BLaER1 (cell line): ENCODE measurements at regions not wholly inside any gene's neighbourhood (a gene's known extent, or its start where the extent isn't known, plus 50 kb on each side); places are given as distances from the start of the nearest gene placed in this dataset.
"Not testable (repeated sequence)": the region's sequence is repeated elsewhere in the genome, so short reads cannot be mapped to it uniquely, and the experiment has no call there.

Source experiments
- H3K27ac ChIP-seq: shearing (Covaris generic); formaldehyde crosslinking; 2 replicates; pipeline ENCODE4 v1.8.1; 2022
- H3K27me3 ChIP-seq: shearing (Covaris generic); formaldehyde crosslinking; 2 replicates; pipeline ENCODE4 v1.8.1; 2022
- H3K36me3 ChIP-seq: shearing (Covaris generic); formaldehyde crosslinking; 2 replicates; pipeline ENCODE4 v1.8.1; 2022
- H3K4me1 ChIP-seq: shearing (Covaris generic); formaldehyde crosslinking; 2 replicates; pipeline ENCODE4 v1.8.1; 2022
- H3K4me2 ChIP-seq: shearing (Covaris generic); formaldehyde crosslinking; 2 replicates; pipeline ENCODE4 v1.8.1; 2022
- H3K4me3 ChIP-seq: shearing (Covaris generic); formaldehyde crosslinking; 2 replicates; pipeline ENCODE4 v1.8.1; 2022
- H3K9ac ChIP-seq: shearing (Covaris generic); formaldehyde crosslinking; 2 replicates; pipeline ENCODE4 v1.8.1; 2022
- H3K9me3 ChIP-seq: shearing (Covaris generic); formaldehyde crosslinking; 2 replicates; pipeline ENCODE4 v1.8.1; 2022
- H4K20me1 ChIP-seq: shearing (Covaris generic); formaldehyde crosslinking; 2 replicates; pipeline ENCODE4 v1.8.1; 2022
- Cebpa-rat ChIP-seq: shearing (Covaris generic); IDR thresholded peaks from 2 replicates; pipeline ENCODE4 v1.8.1; 2022

DNA sequence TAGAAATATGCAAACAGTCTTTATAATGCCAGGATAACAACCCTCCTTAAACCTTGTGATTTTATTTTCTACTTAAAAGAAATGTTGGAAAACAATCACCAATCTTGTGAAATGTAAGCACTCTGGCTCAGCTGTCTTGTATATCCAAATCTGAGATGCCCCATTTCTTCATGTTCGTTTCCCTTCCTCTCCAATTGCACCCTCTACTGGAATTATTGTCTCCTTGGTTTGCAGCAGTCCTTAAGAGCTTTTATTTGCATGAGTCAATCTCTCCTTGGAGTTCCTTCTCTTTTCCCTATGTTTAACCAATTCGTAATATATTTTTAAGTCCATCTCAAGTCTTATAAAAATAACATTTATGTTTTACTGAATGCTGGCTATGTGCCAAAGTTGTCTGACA, 362.0 kb upstream of the CDH10 start:
- Histone ChIP-seq H3K9me3 (no peaks in the 10 kb centered on the region), H3K27me3 (no peaks in the 10 kb centered on the region), H3K4me1 (no peaks in the 10 kb centered on the region), H3K36me3 (no peaks in the 10 kb centered on the region), H3K4me2 (no peak overlapping the region), H4K20me1 (no peaks in the 10 kb centered on the region), H3K4me3 (no peak overlapping the region), H3K9ac (no peak overlapping the region), H3K27ac (no peak overlapping the region)
- TF ChIP-seq Cebpa-rat, result no peak

DNA sequence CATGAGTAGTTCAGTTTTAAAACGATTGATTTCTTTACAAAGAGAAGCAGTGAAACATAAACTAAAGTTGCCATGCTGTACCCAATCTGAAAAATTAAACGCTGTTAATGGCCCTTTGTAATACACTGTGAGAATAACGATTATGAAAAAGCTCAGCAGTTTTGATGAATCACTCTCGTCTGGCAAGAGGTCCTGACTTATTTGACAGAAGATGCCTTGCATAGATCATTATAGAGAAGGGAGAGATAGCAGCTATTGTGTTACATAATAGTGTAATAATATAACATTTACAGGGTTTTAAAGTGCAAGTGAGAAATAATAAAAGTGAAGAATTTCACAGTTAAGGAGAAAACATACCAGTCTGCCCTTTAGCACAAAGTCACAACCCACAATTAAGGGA, 361.5 kb upstream of the CDH10 start:
- no peak overlapping the region for H3K27ac ChIP-seq
- H3K4me2 ChIP-seq, result no peak overlapping the region
- no peaks in the 10 kb centered on the region for H3K27me3 ChIP-seq
- no peaks in the 10 kb centered on the region for H3K36me3 ChIP-seq
- H3K9me3 ChIP-seq, result no peaks in the 10 kb centered on the region
- no peaks in the 10 kb centered on the region for H3K4me1 ChIP-seq
- H3K9ac ChIP-seq, result no peak overlapping the region
- no peaks in the 10 kb centered on the region for H4K20me1 ChIP-seq
- no peak for TF ChIP-seq Cebpa-rat
- H3K4me3 ChIP-seq, result no peak overlapping the region

DNA sequence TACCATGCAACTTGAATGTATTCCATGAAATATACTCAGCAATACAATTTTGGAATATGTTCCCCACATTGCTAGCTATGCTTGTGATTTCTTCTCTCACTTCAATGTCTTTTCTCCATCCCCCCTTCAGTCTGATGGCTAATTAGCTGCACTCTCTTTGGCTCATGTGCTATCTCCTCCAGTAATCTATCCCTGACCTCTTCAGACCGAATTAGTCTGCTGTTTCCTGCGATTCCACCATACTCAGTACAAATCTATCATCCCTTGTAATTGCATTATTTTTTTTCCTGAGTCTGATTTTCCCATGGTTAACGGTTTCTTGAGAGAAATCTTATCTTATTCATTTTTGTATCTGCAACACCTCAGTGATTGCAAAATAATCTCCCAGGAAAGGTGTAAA, 360.7 kb upstream of the CDH10 start:
- Histone ChIP-seq H3K4me2 (no peak overlapping the region), H3K4me1 (no peaks in the 10 kb centered on the region), H3K27ac (no peak overlapping the region), H3K4me3 (no peak overlapping the region), H3K36me3 (no peaks in the 10 kb centered on the region), H3K27me3 (no peaks in the 10 kb centered on the region), H3K9ac (no peak overlapping the region), H4K20me1 (no peaks in the 10 kb centered on the region), H3K9me3 (no peaks in the 10 kb centered on the region)
- no peak for TF ChIP-seq Cebpa-rat

- Histone ChIP-seq H3K4me2 (no peak overlapping the region), H4K20me1 (no peaks in the 10 kb centered on the region), H3K9ac (no peak overlapping the region), H3K4me3 (no peak overlapping the region), H3K9me3 (no peaks in the 10 kb centered on the region), H3K27ac (no peak overlapping the region), H3K4me1 (no peaks in the 10 kb centered on the region), H3K27me3 (no peaks in the 10 kb centered on the region), H3K36me3 (no peaks in the 10 kb centered on the region)
- TF ChIP-seq Cebpa-rat, result no peak
These were observed 357.6 kb upstream of the CDH10 start for GRCh38 chr5:25002371-25002770.

DNA sequence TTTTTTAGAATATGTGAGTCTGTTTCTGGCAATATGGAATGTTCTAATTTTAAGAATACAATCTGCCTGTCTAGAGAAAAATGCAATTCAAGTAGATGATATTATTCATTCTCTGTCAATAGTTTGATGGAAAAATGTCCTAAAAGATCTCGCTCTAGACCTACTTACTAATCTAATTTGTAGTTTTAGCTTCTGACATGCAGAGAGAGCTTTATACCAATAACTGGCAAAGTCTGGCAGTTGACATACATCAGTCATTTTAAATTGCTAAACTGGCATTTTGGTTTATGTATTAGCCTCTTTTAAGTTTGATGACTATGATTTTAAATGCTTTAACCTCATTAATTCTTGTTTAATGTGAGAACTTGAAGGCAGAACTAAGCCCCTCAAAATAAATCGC, 355.0 kb upstream of the CDH10 start:
- Histone ChIP-seq H3K27ac (no peak overlapping the region), H3K4me3 (no peak overlapping the region), H3K4me2 (no peak overlapping the region), H4K20me1 (no peaks in the 10 kb centered on the region), H3K27me3 (no peaks in the 10 kb centered on the region), H3K9me3 (no peaks in the 10 kb centered on the region), H3K9ac (no peak overlapping the region), H3K4me1 (no peaks in the 10 kb centered on the region), H3K36me3 (no peaks in the 10 kb centered on the region)
- no peak for TF ChIP-seq Cebpa-rat

- TF ChIP-seq Cebpa-rat, result no peak
- Histone ChIP-seq H3K9me3 (no peaks in the 10 kb centered on the region), H3K4me2 (no peak overlapping the region)
These were observed 353.9 kb upstream of the CDH10 start for GRCh38 chr5:24998641-24999040.

GRCh38 chr5:24986326-24986725, 341.5 kb upstream of the CDH10 start:
- Histone ChIP-seq H4K20me1 (no peaks in the 10 kb centered on the region), H3K27me3 (no peaks in the 10 kb centered on the region), H3K36me3 (no peaks in the 10 kb centered on the region), H3K9me3 (no peaks in the 10 kb centered on the region), H3K4me2 (no peak overlapping the region), H3K4me1 (no peaks in the 10 kb centered on the region), H3K9ac (no peak overlapping the region), H3K4me3 (no peak overlapping the region), H3K27ac (no peak overlapping the region)
- no peak for TF ChIP-seq Cebpa-rat

More at GRCh38 chr5:24998641-24999040, 353.9 kb upstream of the CDH10 start:
- Histone ChIP-seq H3K4me3 (no peak overlapping the region), H4K20me1 (no peaks in the 10 kb centered on the region), H3K36me3 (no peaks in the 10 kb centered on the region), H3K27ac (no peak overlapping the region), H3K4me1 (no peaks in the 10 kb centered on the region), H3K9ac (no peak overlapping the region), H3K27me3 (no peaks in the 10 kb centered on the region)

DNA sequence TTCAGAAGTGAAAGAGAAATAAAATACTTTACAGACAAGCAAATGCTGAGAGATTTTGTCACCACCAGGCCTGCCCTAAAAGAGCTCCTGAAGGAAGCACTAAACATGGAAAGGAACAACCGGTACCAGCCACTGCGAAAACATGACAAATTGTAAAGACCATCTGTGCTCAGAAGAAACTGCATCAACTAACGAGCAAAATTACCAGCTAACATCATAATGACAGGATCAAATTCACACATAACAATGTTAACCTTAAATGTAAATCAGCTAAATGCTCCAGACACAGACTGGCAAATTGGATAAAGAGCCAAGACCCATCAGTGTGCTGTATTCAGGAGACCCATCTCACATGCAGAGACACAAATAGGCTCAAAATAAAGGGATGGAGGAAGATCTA, 333.8 kb upstream of the CDH10 start:
- H3K27me3 ChIP-seq, H3K27ac ChIP-seq, H3K4me1 ChIP-seq, H3K36me3 ChIP-seq, H3K9ac ChIP-seq, H3K9me3 ChIP-seq, H3K4me3 ChIP-seq, H4K20me1 ChIP-seq, H3K4me2 ChIP-seq: not testable (repeated sequence)

- H3K9ac ChIP-seq, result no peak overlapping the region
- no peaks in the 10 kb centered on the region for H3K4me1 ChIP-seq
- H3K9me3 ChIP-seq, result no peaks in the 10 kb centered on the region
- H4K20me1 ChIP-seq, result no peaks in the 10 kb centered on the region
- no peaks in the 10 kb centered on the region for H3K27me3 ChIP-seq
- H3K4me2 ChIP-seq, result no peak overlapping the region
- no peak overlapping the region for H3K27ac ChIP-seq
- TF ChIP-seq Cebpa-rat, result no peak
- no peak overlapping the region for H3K4me3 ChIP-seq
- no peaks in the 10 kb centered on the region for H3K36me3 ChIP-seq
These were observed 318.8 kb upstream of the CDH10 start for GRCh38 chr5:24963611-24964010.

- TF ChIP-seq Cebpa-rat, result no peak
- no peak overlapping the region for H3K9ac ChIP-seq
- H3K36me3 ChIP-seq, result no peaks in the 10 kb centered on the region
- H3K9me3 ChIP-seq, result no peaks in the 10 kb centered on the region
- no peaks in the 10 kb centered on the region for H3K4me1 ChIP-seq
- no peaks in the 10 kb centered on the region for H3K27me3 ChIP-seq
- no peaks in the 10 kb centered on the region for H4K20me1 ChIP-seq
- H3K4me3 ChIP-seq, result no peak overlapping the region
- no peak overlapping the region for H3K27ac ChIP-seq
- H3K4me2 ChIP-seq, result no peak overlapping the region
These were observed 278.6 kb upstream of the CDH10 start for GRCh38 chr5:24923400-24923799.

DNA sequence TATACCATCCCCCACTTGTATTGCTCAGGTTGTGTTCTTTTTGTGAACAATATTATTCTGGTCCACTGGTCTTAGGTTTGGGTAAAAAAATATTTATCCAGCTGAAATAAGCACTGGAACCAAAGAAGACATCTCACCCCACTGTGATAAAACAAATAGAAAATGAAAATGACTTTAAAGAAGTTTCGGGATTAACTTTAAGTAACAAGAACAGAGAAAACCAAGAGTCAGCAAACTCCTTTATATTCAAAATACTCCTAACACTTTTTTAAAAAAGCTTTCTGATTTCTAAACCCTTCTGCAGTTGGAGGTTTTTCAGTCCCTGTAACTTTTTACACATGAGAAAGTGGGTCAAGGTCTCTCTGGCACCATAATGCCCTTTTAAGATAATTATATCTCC, 273.9 kb upstream of the CDH10 start:
- Histone ChIP-seq H3K4me3 (no peak overlapping the region), H4K20me1 (no peaks in the 10 kb centered on the region)
- no peak for TF ChIP-seq Cebpa-rat

More for the DNA sequence above, 273.9 kb upstream of the CDH10 start:
- H3K9ac ChIP-seq, result no peak overlapping the region
- no peak overlapping the region for H3K27ac ChIP-seq
- no peaks in the 10 kb centered on the region for H3K36me3 ChIP-seq
- H3K27me3 ChIP-seq, result no peaks in the 10 kb centered on the region
- no peak overlapping the region for H3K4me2 ChIP-seq
- H3K9me3 ChIP-seq, result no peaks in the 10 kb centered on the region
- no peaks in the 10 kb centered on the region for H3K4me1 ChIP-seq
